K562 (cell line): ENCODE measurements at regions not wholly inside any gene's neighbourhood (a gene's known extent, or its start where the extent isn't known, plus 50 kb on each side); places are given as distances from the start of the nearest gene placed in this dataset.

Experiments used
- CBX1 ChIP-seq: sonication (generic); IDR thresholded peaks from 2 replicates; pipeline ENCODE4 v1.6.1; 2016; ENCODE audit warnings: antibody characterized with exemption, low read depth, mild to moderate bottlenecking
- CTCF ChIP-seq, 3 experiments: IDR thresholded peaks in 2 of 3; conservative IDR thresholded peaks in 1 of 3; 2 replicates each; pipeline ENCODE4 v1.5.1; 2011 to 2012; ENCODE audit warnings: low read length in 3 of 3, mild to moderate bottlenecking in 3 of 3, control low read depth in 2 of 3, improper control_type of control experiment in 1 of 3, inconsistent platforms in 1 of 3, low read depth in 1 of 3, mixed read lengths in 1 of 3, moderate library complexity in 1 of 3; ENCODE audit not compliant: insufficient read depth in 2 of 3
- ETV6 ChIP-seq, 3 experiments: fragments of 150-350 bp in 1 of 3; sonication (generic) in 1 of 3; formaldehyde crosslinking in 1 of 3; IDR thresholded peaks; 2 replicates each; pipeline versions ENCODE4 v1.6.1 to v1.8.0; 2014 to 2022; ENCODE audit warnings: borderline replicate concordance in 2 of 3, low read depth in 2 of 3, antibody characterized with exemption in 1 of 3, low read length in 1 of 3, mild to moderate bottlenecking in 1 of 3, missing genetic modification reagents in 1 of 3
- MYC ChIP-seq, 2 experiments: fragments of 250-450 bp in 1 of 2; sonication (Bioruptor Pico) in 1 of 2; IDR thresholded peaks; 2 replicates each; pipeline versions ENCODE4 v1.5.1 to v1.6.1; 2012 to 2021; ENCODE audit warnings: low read depth in 2 of 2, borderline replicate concordance in 1 of 2, improper control_type of control experiment in 1 of 2, low read length in 1 of 2, mild to moderate bottlenecking in 1 of 2, moderate library complexity in 1 of 2
- NR4A1 ChIP-seq, 2 experiments: fragments of 250-450 bp in 1 of 2; fragments of 450-650 bp in 1 of 2; sonication (Bioruptor Pico) in 1 of 2; IDR thresholded peaks; 2 replicates each; pipeline versions ENCODE4 v1.4.0 to v1.6.1; 2016 to 2020; ENCODE audit warnings: mild to moderate bottlenecking in 2 of 2, missing compliant biosample characterization in 1 of 2, missing genetic modification characterization in 1 of 2, moderate library complexity in 1 of 2
- RCOR1 ChIP-seq, 2 experiments: IDR thresholded peaks; 2 replicates each; pipeline ENCODE4 v1.6.1; 2012; ENCODE audit warnings: low read depth in 2 of 2, low read length in 2 of 2, borderline replicate concordance in 1 of 2, improper control_type of control experiment in 1 of 2
- REST ChIP-seq, 2 experiments: fragments of 450-650 bp; formaldehyde crosslinking in 1 of 2; IDR thresholded peaks; 2 replicates each; pipeline versions ENCODE4 v1.4.0 to v1.6.1; 2014 to 2020; ENCODE audit warnings: mild to moderate bottlenecking in 2 of 2, borderline replicate concordance in 1 of 2, low read depth in 1 of 2
- RNF2 ChIP-seq: sonication (generic); IDR thresholded peaks from 2 replicates; pipeline ENCODE4 v1.6.1; 2016
- ZNF436 ChIP-seq: fragments of 250-450, 450-650 bp; sonication (Bioruptor Pico); formaldehyde crosslinking; IDR thresholded peaks from 2 replicates; pipeline ENCODE4 v1.7.0; 2020; ENCODE audit warnings: mild to moderate bottlenecking

GRCh38 chr12:127829281-127830064 is 437.5 kb upstream of the TMEM132C start:
- TF ChIP-seq REST (IDR thresholded peaks at IDR 0.05; ENCODE audit: borderline replicate concordance) (no peak), REST (CRISPR knock-in tag; IDR thresholded peaks at IDR 0.05; ENCODE audit: low read depth) (no peak), CTCF (IDR thresholded peaks at IDR 0.05 in 2 of 3, conservative IDR thresholded peaks at IDR 0.05 in 1 of 3; ENCODE audit: insufficient read depth in 2 of 3, low read depth in 1 of 3, low read length in 3 of 3) (no peak), NR4A1 (CRISPR knock-in tag; IDR thresholded peaks at IDR 0.05) (no peak), NR4A1 (tag; IDR thresholded peaks at IDR 0.05) (no peak), ZNF436 (no peak), RNF2 (no peak), ETV6 (IDR thresholded peaks at IDR 0.05; ENCODE audit: borderline replicate concordance in 1 of 2, low read depth in 2 of 2, low read length in 1 of 2) (no peak), ETV6 (CRISPR knock-in tag; IDR thresholded peaks at IDR 0.05; ENCODE audit: borderline replicate concordance) (no peak), RCOR1 (IDR thresholded peaks at IDR 0.05; ENCODE audit: borderline replicate concordance in 1 of 2, low read depth in 2 of 2, low read length in 2 of 2) (no peak), CBX1 (no peak), MYC (IDR thresholded peaks at IDR 0.05; ENCODE audit: low read depth, low read length) (no peak), MYC (CRISPR knock-in tag; IDR thresholded peaks at IDR 0.05; ENCODE audit: borderline replicate concordance, low read depth) (no peak)
